ENCODE measurements at regions not wholly inside any gene's neighbourhood (a gene's known extent, or its start where the extent isn't known, plus 50 kb on each side); places are given as distances from the start of the nearest gene placed in this dataset.

- CTCF ChIA-PET: no interaction called here
Observed at GRCh38 chr22:48322907-48323306, 1504.8 kb downstream of the BRD1 start.

DNA sequence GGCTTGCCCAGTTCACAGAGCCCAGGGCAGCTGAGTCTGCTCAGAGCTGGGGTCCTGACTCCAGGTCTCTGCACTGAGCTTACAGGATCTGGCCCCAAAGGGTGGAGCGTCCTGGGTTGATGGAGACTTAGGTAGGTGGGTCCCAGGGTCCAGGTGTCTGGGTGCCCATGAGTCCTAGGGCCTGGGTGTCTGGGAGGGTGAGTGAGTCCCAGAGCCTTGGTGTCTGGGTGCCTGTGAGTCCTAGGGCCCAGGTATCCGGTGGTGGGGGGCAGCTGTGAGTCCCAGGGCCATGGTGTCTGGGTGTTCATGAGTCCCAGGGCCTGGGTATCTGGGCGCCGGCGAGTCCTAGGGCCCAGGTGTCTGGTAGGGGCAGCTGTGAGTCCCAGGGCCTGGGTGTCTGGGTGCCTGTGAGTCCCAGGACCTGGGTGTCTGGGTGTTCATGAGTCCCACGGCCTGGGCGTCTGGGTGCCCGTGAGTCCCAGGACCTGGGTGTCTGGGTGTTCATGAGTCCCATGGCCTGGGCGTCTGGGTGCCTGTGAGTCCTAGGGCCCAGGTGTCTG lies 1505.6 kb downstream of the BRD1 start:
- Mint-ChIP-seq H3K4me1 (no peaks in the 10 kb centered on the region), H3K4me3 (no peak overlapping the region), H3K9me3 (peaks cover 0 to 12% (median 3%) of the 10 kb centered on the region in 5 donors), H3K27me3 (peaks cover 9 to 18% of the 10 kb centered on the region in 2 donors), H3K27ac (no peak overlapping the region), H3K36me3 (no peaks in the 10 kb centered on the region)
- DNase-seq: peak in 1 of 5 donors; percentile 27
- ChIA-PET POLR2A (no interaction called here), CTCF (no interaction called here)
- no peaks in the 10 kb centered on the region for H3K27me3 ChIP-seq (ENCODE audit: insufficient read depth, low read length, poor library complexity, severe bottlenecking)
- no peaks in the 10 kb centered on the region for H3K9me3 ChIP-seq (ENCODE audit: low read length)
- H3K4me1 ChIP-seq (ENCODE audit: insufficient read depth, low read length): no peaks in the 10 kb centered on the region
- H3K27ac ChIP-seq (ENCODE audit: low read depth, low read length): no peak overlapping the region
- no peaks in the 10 kb centered on the region for H3K36me3 ChIP-seq (ENCODE audit: insufficient read depth, low read length)
- H3K4me3 ChIP-seq (ENCODE audit: low read length): no peak overlapping the region

More at GRCh38 chr22:48322907-48323306, 1504.8 kb downstream of the BRD1 start:
- Histone ChIP-seq H3K4me1 (ENCODE audit: insufficient read depth, low read length) (no peaks in the 10 kb centered on the region), H3K9me3 (ENCODE audit: low read length) (no peaks in the 10 kb centered on the region), H3K36me3 (ENCODE audit: insufficient read depth, low read length) (no peaks in the 10 kb centered on the region), H3K27me3 (ENCODE audit: insufficient read depth, low read length, poor library complexity, severe bottlenecking) (no peaks in the 10 kb centered on the region), H3K4me3 (ENCODE audit: low read length) (no peak overlapping the region), H3K27ac (ENCODE audit: low read depth, low read length) (no peak overlapping the region)
- peaks cover 0 to 12% (median 3%) of the 10 kb centered on the region in 5 donors for H3K9me3 Mint-ChIP-seq
- H3K27me3 Mint-ChIP-seq: peaks cover 9 to 16% of the 10 kb centered on the region in 2 donors
- H3K36me3 Mint-ChIP-seq: no peaks in the 10 kb centered on the region
- H3K27ac Mint-ChIP-seq: no peak overlapping the region
- DNase-seq: no peak
- POLR2A ChIA-PET: no interaction called here
- H3K4me1 Mint-ChIP-seq: no peaks in the 10 kb centered on the region
- H3K4me3 Mint-ChIP-seq: no peak overlapping the region

DNA sequence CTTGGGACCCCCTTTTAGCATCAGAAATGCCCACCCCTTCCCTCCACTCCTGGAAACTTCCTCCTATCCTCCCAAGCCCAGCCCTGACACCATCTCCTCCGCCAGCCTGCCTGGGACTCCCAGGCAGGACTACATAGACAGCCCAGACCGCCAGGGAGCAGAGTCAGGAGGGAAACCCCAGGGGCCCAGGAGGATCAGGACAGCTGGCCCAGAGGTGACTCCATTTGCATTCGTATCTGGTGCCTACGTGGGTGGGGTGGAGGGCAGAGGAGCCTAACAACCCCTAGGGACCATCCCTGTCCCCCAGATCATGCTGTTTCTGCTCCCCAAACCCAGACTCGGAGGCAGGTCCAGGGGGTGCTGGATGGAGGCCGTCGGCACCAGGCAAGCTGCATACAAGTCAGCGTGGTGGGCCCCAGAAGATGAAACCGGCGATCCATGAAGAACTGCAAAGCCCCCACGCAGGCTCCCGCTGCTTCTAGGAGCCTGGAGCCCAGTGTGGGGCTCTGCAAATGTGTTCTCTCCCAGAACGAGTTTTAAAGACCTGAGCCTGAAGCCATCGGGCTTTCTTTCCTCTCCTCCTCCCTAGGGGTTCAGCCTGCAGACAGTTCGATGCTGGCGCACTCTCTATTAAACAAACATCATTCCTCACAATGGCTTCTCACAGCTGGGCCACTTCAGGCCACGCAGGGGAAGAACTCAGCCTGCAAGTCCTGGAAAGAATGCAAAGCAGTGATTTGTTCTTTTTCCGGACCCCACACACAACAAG lies 1506.8 kb downstream of the BRD1 start:
- ChIA-PET CTCF (no interaction called here), POLR2A (no interaction called here)
- H3K9me3 Mint-ChIP-seq: peaks cover 0 to 12% (median 3%) of the 10 kb centered on the region in 5 donors
- no peaks in the 10 kb centered on the region for H3K36me3 Mint-ChIP-seq
- no peaks in the 10 kb centered on the region for H3K36me3 ChIP-seq (ENCODE audit: insufficient read depth, low read length)
- no peak overlapping the region for H3K27ac Mint-ChIP-seq
- peak in 1 of 5 donors; percentile 23 for DNase-seq
- H3K27ac ChIP-seq (ENCODE audit: low read depth, low read length): no peak overlapping the region
- no peaks in the 10 kb centered on the region for H3K27me3 ChIP-seq (ENCODE audit: insufficient read depth, low read length, poor library complexity, severe bottlenecking)
- H3K4me1 ChIP-seq (ENCODE audit: insufficient read depth, low read length): no peaks in the 10 kb centered on the region
- peaks cover 9 to 18% of the 10 kb centered on the region in 2 donors for H3K27me3 Mint-ChIP-seq
- H3K4me1 Mint-ChIP-seq: no peaks in the 10 kb centered on the region
- no peak overlapping the region for H3K4me3 Mint-ChIP-seq
- H3K4me3 ChIP-seq (ENCODE audit: low read length): no peak overlapping the region
- H3K9me3 ChIP-seq (ENCODE audit: low read length): no peaks in the 10 kb centered on the region

DNA sequence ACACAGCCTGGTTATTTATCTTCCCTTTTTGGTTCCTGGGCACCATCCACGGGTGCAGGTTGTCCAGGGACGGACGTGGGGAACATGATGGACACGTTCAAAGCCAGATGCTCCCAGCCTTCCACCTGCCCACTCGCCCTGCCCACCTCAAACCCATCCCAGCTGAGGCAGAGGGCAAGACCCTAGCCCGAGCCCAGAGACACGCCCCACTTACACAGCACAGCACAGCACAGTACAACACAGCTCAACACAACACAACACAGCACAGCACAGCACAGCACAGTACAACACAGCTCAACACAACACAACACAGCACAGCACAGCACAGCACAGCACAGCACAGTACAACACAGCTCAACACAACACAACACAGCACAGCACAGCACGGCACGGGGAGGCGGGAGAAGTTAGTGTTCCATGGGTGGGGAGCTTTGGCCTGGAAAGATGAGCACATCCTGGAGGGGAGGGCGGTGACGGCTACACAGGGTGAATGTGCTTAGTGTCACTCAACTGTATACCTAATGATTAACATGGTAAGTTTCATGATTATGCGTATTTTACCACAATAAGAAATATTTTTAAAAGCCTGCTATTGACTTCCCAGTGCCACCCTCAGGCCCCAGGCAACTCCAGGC lies 1507.5 kb downstream of the BRD1 start:
- Mint-ChIP-seq H3K4me1 (no peaks in the 10 kb centered on the region), H3K27me3 (peaks cover 4 to 18% of the 10 kb centered on the region in 2 donors), H3K9me3 (peaks cover under 1 to 12% (median 3%) of the 10 kb centered on the region in 5 donors), H3K36me3 (no peaks in the 10 kb centered on the region), H3K4me3 (no peak overlapping the region), H3K27ac (no peak overlapping the region)
- H3K4me3 ChIP-seq (ENCODE audit: low read length): no peak overlapping the region
- CTCF ChIA-PET: no interaction called here
- no peaks in the 10 kb centered on the region for H3K27me3 ChIP-seq (ENCODE audit: insufficient read depth, low read length, poor library complexity, severe bottlenecking)
- no peak for DNase-seq
- no peak overlapping the region for H3K27ac ChIP-seq (ENCODE audit: low read depth, low read length)
- POLR2A ChIA-PET: no interaction called here
- no peaks in the 10 kb centered on the region for H3K36me3 ChIP-seq (ENCODE audit: insufficient read depth, low read length)
- H3K9me3 ChIP-seq (ENCODE audit: low read length): no peaks in the 10 kb centered on the region
- no peaks in the 10 kb centered on the region for H3K4me1 ChIP-seq (ENCODE audit: insufficient read depth, low read length)

DNA sequence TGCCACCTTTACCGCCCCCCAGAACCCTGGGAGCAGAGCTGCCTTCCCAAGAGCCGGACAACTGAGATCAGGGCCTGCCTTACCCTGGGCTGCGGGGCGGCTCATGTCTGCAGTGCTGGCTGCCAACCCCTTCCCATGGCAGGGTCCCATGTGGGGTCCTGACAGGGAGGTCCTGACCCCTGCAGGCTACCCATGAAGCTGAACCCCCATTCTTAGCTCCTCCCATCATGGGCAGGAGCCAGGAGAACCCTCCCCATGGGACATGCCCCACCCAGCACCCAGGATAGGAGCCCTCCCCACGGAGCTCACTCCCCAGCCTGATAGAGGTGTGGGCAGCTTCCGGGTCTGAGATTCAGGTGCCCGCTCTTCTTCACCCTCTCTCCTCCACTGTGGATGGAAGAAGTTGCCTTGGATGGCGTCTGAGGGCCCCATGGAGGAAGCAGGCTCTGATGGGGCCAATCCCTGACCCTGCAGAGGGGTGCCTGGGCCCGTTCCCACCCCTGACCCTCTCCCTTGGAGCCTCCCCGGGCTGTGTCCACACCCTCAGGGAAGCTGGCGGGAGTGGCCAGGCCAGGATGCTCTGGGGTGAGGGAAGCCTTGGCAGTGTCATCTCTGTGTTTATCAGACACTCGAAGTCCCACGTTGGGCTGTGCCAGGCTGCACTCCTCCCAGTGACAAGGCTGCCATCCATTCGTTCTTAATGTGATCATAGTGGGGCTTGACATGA lies 1508.2 kb downstream of the BRD1 start:
- H3K36me3 ChIP-seq (ENCODE audit: insufficient read depth, low read length): no peaks in the 10 kb centered on the region
- Mint-ChIP-seq H3K9me3 (peaks cover 0 to 7% (median 2%) of the 10 kb centered on the region in 5 donors), H3K27ac (no peak overlapping the region), H3K27me3 (peaks cover 4 to 18% of the 10 kb centered on the region in 2 donors), H3K4me1 (no peaks in the 10 kb centered on the region), H3K36me3 (no peaks in the 10 kb centered on the region), H3K4me3 (no peak overlapping the region)
- no peaks in the 10 kb centered on the region for H3K4me1 ChIP-seq (ENCODE audit: insufficient read depth, low read length)
- ChIA-PET CTCF (no interaction called here), POLR2A (no interaction called here)
- no peaks in the 10 kb centered on the region for H3K27me3 ChIP-seq (ENCODE audit: insufficient read depth, low read length, poor library complexity, severe bottlenecking)
- no peak for DNase-seq
- H3K4me3 ChIP-seq (ENCODE audit: low read length): no peak overlapping the region
- no peaks in the 10 kb centered on the region for H3K9me3 ChIP-seq (ENCODE audit: low read length)
- no peak overlapping the region for H3K27ac ChIP-seq (ENCODE audit: low read depth, low read length)

DNA sequence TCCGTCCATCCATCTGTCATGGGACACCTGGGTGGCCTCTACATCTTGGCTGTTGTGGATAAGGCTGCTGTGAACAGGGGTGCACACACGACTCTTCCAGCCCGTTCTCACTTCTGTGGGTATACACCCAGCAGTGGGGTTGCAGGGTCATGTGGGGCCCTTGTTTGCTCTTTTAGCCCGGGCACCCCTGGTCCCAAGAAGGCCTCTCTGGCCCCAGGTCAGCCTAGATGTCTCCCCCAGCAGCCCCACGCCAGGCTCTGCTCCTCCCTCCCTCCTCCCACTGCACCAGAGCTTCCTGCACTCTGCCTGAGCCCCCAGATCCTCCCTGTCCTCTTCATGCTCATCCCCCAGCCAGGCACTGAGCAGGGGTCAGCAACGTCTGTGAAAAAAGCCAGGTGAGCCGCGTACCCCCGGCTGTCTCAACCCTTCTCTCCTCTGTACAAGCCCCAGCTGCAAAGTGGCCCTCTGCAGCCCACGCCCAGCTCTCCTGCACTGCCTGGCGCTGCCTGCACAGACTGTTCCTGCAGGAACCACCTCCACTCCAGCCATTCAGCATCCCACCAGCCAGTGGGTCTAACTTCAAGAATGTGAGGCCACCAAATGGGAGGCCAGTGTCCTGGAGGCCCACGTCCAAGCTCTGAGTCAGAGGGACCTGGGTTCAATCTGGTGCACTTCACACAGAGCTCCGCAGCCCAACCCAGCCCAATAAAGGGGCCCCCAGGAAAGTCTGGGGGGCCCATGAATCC lies 1508.9 kb downstream of the BRD1 start:
- no peak for DNase-seq
- Histone ChIP-seq H3K27me3 (ENCODE audit: insufficient read depth, low read length, poor library complexity, severe bottlenecking) (no peaks in the 10 kb centered on the region), H3K4me1 (ENCODE audit: insufficient read depth, low read length) (no peaks in the 10 kb centered on the region), H3K27ac (ENCODE audit: low read depth, low read length) (no peak overlapping the region), H3K36me3 (ENCODE audit: insufficient read depth, low read length) (no peaks in the 10 kb centered on the region), H3K4me3 (ENCODE audit: low read length) (no peak overlapping the region), H3K9me3 (ENCODE audit: low read length) (no peaks in the 10 kb centered on the region)
- Mint-ChIP-seq H3K27me3 (peaks cover 4 to 18% of the 10 kb centered on the region in 2 donors), H3K36me3 (no peaks in the 10 kb centered on the region), H3K9me3 (peaks cover 0 to 2% (median 0%) of the 10 kb centered on the region in 5 donors), H3K4me1 (no peaks in the 10 kb centered on the region), H3K4me3 (no peak overlapping the region), H3K27ac (no peak overlapping the region)
- ChIA-PET POLR2A (no interaction called here), CTCF (no interaction called here)

DNA sequence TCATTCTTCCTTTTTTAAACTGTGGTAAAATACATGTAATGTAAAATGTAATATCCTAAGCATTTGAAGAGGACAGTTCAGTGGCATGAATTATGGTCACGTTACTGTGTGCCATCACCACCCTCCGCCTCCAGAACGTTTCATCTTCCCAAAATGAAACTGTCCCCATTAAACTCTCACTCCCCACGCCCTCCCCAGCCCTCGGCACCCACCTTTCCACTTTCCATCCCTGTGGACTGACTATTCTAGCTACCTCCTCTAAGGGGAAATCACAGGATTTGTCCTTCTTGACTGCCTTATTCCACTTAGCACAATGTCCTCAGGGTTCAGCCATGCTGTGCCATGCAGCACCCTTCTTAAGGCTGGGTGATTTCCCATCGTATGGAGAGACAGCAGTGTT lies 1509.5 kb downstream of the BRD1 start:
- Histone ChIP-seq H3K36me3 (ENCODE audit: insufficient read depth, low read length) (no peaks in the 10 kb centered on the region), H3K27me3 (ENCODE audit: insufficient read depth, low read length, poor library complexity, severe bottlenecking) (no peaks in the 10 kb centered on the region), H3K9me3 (ENCODE audit: low read length) (no peaks in the 10 kb centered on the region), H3K4me1 (ENCODE audit: insufficient read depth, low read length) (no peaks in the 10 kb centered on the region), H3K4me3 (ENCODE audit: low read length) (no peak overlapping the region), H3K27ac (ENCODE audit: low read depth, low read length) (no peak overlapping the region)
- CTCF ChIA-PET: no interaction called here
- POLR2A ChIA-PET: no interaction called here
- H3K4me3 Mint-ChIP-seq: no peak overlapping the region
- H3K36me3 Mint-ChIP-seq: no peaks in the 10 kb centered on the region
- H3K9me3 Mint-ChIP-seq: peaks cover 0 to 7% (median 0%) of the 10 kb centered on the region in 5 donors
- DNase-seq: no peak
- no peaks in the 10 kb centered on the region for H3K4me1 Mint-ChIP-seq
- H3K27ac Mint-ChIP-seq: no peak overlapping the region
- peaks cover 4 to 18% of the 10 kb centered on the region in 2 donors for H3K27me3 Mint-ChIP-seq

All from CD8-positive, alpha-beta memory T cell (primary cell).